ENCODE measurements at regions not wholly inside any gene's neighbourhood (a gene's known extent, or its start where the extent isn't known, plus 50 kb on each side); places are given as distances from the start of the nearest gene placed in this dataset.

DNA sequence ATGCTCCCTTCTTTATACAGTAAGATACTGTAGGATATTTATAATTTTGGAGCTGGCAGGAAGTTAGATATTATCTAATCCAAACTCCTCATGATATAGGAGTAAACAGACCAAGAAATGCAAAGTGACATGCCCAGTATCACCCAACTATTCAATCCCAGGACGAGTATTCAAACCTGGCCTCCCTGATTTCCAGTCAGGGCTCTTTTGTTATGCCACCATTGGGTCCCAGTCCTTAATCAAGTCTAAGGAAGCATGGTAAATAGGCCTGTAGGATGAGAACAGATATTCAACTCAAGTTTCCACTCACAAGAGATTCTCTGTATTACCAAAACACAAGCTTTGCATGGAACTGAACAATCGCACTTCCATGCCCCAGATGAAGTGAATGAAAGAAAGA, 484.0 kb upstream of the API5 start:
- TF ChIP-seq, protein P1, sequence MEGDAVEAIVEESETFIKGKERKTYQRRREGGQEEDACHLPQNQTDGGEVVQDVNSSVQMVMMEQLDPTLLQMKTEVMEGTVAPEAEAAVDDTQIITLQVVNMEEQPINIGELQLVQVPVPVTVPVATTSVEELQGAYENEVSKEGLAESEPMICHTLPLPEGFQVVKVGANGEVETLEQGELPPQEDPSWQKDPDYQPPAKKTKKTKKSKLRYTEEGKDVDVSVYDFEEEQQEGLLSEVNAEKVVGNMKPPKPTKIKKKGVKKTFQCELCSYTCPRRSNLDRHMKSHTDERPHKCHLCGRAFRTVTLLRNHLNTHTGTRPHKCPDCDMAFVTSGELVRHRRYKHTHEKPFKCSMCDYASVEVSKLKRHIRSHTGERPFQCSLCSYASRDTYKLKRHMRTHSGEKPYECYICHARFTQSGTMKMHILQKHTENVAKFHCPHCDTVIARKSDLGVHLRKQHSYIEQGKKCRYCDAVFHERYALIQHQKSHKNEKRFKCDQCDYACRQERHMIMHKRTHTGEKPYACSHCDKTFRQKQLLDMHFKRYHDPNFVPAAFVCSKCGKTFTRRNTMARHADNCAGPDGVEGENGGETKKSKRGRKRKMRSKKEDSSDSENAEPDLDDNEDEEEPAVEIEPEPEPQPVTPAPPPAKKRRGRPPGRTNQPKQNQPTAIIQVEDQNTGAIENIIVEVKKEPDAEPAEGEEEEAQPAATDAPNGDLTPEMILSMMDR (IDR thresholded peaks at IDR 0.05): no peak
- TF ChIP-seq POLR2A (IDR thresholded peaks at IDR 0.05): no peak
